Bronchial epithelial cell (primary cell): ENCODE measurements at regions not wholly inside any gene's neighbourhood (a gene's known extent, or its start where the extent isn't known, plus 50 kb on each side); places are given as distances from the start of the nearest gene placed in this dataset.

Experiments used
- DNase-seq: peaks from one replicate; pipeline ENCODE4 v3.0.0-alpha.2; 2010; ENCODE audit warnings: low read depth
- FAIRE-seq: peaks from 2 replicates; lab custom pipeline; 2011; peaks lifted over from hg19 to GRCh38; lab: Jason Lieb, UNC
- H3K27me3 ChIP-seq: 2 replicates; pipeline ENCODE4 v1.5.1; 2011; ENCODE audit warnings: low read length; ENCODE audit not compliant: control insufficient read depth, insufficient read depth
- H3K36me3 ChIP-seq: 2 replicates; pipeline ENCODE4 v1.5.1; 2011; ENCODE audit warnings: low read length; ENCODE audit not compliant: control insufficient read depth, insufficient read depth
- H3K4me3 ChIP-seq: 2 replicates; pipeline ENCODE4 v1.5.1; 2011; ENCODE audit warnings: mild to moderate bottlenecking, low read depth, low read length, control low read depth
- TF ChIP-seq, protein P1 (sequence below): IDR thresholded peaks from 2 replicates; pipeline ENCODE4 v1.5.1; 2011; ENCODE audit warnings: mild to moderate bottlenecking, moderate library complexity, low read length, control low read depth, inconsistent platforms; ENCODE audit not compliant: insufficient read depth, severe bottlenecking

DNA sequence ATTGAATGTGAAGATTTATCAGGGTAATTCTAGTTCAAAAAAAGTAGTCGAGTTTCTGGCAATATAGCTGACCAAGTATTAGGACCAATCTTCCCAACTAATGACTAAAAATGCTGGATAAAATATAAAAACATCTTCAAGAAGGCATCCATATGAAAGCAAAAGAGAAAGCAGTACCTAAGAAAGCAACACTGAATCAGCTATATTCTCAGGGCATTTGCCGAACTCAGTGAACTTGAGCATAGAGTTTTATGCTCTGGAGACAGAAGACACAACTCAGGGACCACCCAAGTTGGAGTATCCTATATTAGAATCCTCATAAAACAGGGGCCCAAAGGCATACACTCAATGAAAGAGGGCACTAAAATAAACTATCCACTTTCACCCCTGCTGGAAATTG is 103.7 kb upstream of the HNRNPA3 start:
- Histone ChIP-seq H3K4me3 (no peak overlapping the region), H3K27me3 (no peaks in the 10 kb centered on the region), H3K36me3 (no peaks in the 10 kb centered on the region)
- FAIRE-seq (no peak), DNase-seq (no peak)
- TF ChIP-seq, protein P1, sequence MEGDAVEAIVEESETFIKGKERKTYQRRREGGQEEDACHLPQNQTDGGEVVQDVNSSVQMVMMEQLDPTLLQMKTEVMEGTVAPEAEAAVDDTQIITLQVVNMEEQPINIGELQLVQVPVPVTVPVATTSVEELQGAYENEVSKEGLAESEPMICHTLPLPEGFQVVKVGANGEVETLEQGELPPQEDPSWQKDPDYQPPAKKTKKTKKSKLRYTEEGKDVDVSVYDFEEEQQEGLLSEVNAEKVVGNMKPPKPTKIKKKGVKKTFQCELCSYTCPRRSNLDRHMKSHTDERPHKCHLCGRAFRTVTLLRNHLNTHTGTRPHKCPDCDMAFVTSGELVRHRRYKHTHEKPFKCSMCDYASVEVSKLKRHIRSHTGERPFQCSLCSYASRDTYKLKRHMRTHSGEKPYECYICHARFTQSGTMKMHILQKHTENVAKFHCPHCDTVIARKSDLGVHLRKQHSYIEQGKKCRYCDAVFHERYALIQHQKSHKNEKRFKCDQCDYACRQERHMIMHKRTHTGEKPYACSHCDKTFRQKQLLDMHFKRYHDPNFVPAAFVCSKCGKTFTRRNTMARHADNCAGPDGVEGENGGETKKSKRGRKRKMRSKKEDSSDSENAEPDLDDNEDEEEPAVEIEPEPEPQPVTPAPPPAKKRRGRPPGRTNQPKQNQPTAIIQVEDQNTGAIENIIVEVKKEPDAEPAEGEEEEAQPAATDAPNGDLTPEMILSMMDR, result no peak

DNA sequence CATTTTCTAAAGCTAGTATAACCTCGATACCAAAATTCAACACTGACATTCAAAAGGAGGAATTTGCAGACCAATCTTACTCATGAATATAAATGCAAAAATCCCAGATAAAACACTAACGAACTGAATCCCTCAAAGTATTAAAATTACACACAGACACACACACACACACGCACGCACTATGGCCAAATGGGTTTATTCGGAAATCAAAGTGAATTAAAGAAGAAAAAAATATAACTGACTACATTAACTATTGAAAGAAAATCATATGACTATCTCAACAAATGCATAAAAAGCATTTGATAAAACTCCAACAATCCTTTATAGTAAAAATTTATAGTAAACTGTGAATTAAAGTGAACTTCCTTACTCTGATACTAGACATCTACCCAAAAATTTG is 97.9 kb upstream of the HNRNPA3 start:
- no peaks in the 10 kb centered on the region for H3K27me3 ChIP-seq
- FAIRE-seq (no peak), DNase-seq (no peak)
- TF ChIP-seq, protein P1, result no peak
- H3K36me3 ChIP-seq, result no peaks in the 10 kb centered on the region
- H3K4me3 ChIP-seq, result no peak overlapping the region

DNA sequence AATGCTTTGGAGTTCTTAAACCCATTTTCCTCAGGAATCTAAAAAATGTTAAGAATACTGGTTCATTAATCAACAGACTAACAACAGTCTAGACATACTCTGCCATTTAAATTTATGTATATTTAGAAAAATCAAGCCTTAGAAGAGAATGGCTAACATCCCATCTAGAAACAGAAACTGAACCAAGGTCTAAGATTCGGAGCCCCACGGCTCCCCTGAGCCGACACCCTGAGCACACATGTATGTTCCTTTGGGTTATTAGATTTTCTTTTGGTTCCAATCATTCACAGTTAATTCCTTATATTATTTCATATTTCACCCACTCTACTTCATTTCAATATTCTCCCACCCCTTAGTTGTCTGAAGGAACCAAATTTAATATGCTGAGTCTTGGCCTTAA is 94.8 kb upstream of the HNRNPA3 start:
- FAIRE-seq, result no peak
- DNase-seq, result no peak
- no peaks in the 10 kb centered on the region for H3K27me3 ChIP-seq
- no peak overlapping the region for H3K4me3 ChIP-seq
- H3K36me3 ChIP-seq, result no peaks in the 10 kb centered on the region
- TF ChIP-seq, protein P1, result no peak

DNA sequence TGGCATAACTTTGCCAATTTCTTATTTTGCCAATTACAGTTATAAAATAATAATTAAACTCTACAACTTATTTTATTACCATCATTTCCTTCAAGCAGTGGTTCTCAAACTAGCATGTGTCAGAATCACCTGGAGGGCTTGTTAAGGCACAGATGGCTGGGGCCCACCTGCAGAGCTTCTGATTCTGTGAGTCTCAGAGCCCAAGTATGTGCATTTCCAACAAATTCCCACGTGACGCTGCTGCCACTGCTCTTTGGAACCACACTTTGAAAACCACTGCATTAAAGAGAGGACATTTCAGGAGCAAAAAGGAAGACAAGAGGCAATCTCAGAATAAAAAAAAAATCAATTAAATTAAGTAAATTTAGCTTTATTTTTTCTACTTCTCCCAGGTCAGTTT is 94.0 kb upstream of the HNRNPA3 start:
- H3K27me3 ChIP-seq, result peaks cover 2% of the 10 kb centered on the region
- TF ChIP-seq, protein P1, result no peak
- H3K36me3 ChIP-seq, result no peaks in the 10 kb centered on the region
- DNase-seq (no peak), FAIRE-seq (no peak)
- no peak overlapping the region for H3K4me3 ChIP-seq

GRCh38 chr2:177119099-177119498 is 93.5 kb upstream of the HNRNPA3 start:
- DNase-seq (no peak), FAIRE-seq (no peak)
- Histone ChIP-seq H3K36me3 (no peaks in the 10 kb centered on the region), H3K4me3 (no peak overlapping the region), H3K27me3 (peaks cover 2% of the 10 kb centered on the region)
- TF ChIP-seq, protein P1, result no peak

- FAIRE-seq (no peak), DNase-seq (no peak)
- H3K36me3 ChIP-seq, result no peaks in the 10 kb centered on the region
- peaks cover 2% of the 10 kb centered on the region for H3K27me3 ChIP-seq
- no peak overlapping the region for H3K4me3 ChIP-seq
- TF ChIP-seq, protein P1, result no peak
Measured at GRCh38 chr2:177123048-177123447, 89.5 kb upstream of the HNRNPA3 start.
